ENCODE measurements at regions not wholly inside any gene's neighbourhood (a gene's known extent, or its start where the extent isn't known, plus 50 kb on each side); places are given as distances from the start of the nearest gene placed in this dataset.
"Not testable (repeated sequence)": the region's sequence is repeated elsewhere in the genome, so short reads cannot be mapped to it uniquely, and the experiment has no call there.

DNA sequence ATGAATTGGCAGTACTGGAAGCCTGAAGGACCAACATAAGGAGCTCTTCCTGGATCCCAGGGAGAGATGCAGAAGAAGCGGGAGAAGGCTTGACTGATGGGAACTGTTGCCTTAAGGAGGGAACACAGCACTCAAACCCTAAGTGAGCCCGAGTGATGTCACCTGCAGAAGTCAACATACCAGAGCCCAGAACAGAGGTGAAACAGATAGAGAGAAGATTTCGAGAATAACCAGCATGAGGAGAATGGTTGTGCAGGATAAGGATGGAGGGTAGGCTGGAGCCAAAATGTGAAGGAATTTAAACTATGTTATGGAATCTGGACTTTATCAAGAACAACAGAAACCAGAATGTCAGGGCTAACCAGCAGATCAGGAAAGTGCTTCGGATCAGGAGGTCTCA, 463.1 kb upstream of the DDX18 start:
- H3K36me3 ChIP-seq: no peaks in the 10 kb centered on the region
- H3K4me3 ChIP-seq: no peak overlapping the region
- intact Hi-C loops (cut with micrococcal nuclease): no loop called here
- H3K27me3 ChIP-seq (ENCODE audit: low read depth): no peaks in the 10 kb centered on the region
- TF ChIP-seq, protein P1, sequence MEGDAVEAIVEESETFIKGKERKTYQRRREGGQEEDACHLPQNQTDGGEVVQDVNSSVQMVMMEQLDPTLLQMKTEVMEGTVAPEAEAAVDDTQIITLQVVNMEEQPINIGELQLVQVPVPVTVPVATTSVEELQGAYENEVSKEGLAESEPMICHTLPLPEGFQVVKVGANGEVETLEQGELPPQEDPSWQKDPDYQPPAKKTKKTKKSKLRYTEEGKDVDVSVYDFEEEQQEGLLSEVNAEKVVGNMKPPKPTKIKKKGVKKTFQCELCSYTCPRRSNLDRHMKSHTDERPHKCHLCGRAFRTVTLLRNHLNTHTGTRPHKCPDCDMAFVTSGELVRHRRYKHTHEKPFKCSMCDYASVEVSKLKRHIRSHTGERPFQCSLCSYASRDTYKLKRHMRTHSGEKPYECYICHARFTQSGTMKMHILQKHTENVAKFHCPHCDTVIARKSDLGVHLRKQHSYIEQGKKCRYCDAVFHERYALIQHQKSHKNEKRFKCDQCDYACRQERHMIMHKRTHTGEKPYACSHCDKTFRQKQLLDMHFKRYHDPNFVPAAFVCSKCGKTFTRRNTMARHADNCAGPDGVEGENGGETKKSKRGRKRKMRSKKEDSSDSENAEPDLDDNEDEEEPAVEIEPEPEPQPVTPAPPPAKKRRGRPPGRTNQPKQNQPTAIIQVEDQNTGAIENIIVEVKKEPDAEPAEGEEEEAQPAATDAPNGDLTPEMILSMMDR (IDR thresholded peaks at IDR 0.05; ENCODE audit: borderline replicate concordance): no peak
- no peak for DNase-seq
- H3K4me1 ChIP-seq: no peaks in the 10 kb centered on the region
- H3K9me3 ChIP-seq (replicated peaks): no peaks in the 10 kb centered on the region
- H3K27ac ChIP-seq (replicated peaks): no peak overlapping the region

DNA sequence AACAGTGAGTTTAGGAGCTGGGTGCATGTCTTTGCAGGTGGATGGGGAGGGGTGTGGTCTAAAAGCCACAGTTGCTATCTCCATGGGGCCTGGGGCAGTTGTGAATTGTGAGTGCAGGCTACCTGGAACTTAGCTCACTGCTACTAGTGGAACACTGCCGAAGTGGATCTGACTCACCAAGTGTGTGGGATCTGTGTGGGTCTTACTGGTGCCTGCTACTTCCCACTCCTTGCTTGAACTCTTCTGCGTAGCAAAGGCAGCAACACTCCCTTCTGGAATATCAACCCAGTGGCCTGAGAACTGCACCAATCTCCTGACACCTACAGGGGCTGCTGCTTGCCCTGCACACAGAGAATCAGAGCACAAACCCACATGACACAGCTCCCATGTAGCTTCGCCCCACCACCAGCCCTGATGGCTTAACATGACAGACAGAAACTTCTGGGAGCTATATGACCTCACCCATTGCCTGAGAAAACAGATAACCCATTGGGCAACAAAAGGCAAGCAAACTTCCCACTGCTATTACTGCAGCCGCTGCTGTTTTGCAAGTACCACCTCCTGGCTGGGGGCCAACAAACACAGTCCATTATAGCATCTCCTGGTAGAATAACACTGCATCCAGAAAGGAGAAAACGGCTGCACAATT, 455.1 kb upstream of the DDX18 start:
- Histone ChIP-seq H3K36me3 (no peaks in the 10 kb centered on the region), H3K27me3 (ENCODE audit: low read depth) (no peaks in the 10 kb centered on the region), H3K4me1 (no peaks in the 10 kb centered on the region), H3K9me3 (replicated peaks) (peaks cover 25% of the 10 kb centered on the region), H3K4me3 (no peak overlapping the region), H3K27ac (replicated peaks) (no peak overlapping the region)
- intact Hi-C loops (cut with micrococcal nuclease): no loop called here
- TF ChIP-seq, protein P1 (IDR thresholded peaks at IDR 0.05; ENCODE audit: borderline replicate concordance): no peak
- no peak for DNase-seq

DNA sequence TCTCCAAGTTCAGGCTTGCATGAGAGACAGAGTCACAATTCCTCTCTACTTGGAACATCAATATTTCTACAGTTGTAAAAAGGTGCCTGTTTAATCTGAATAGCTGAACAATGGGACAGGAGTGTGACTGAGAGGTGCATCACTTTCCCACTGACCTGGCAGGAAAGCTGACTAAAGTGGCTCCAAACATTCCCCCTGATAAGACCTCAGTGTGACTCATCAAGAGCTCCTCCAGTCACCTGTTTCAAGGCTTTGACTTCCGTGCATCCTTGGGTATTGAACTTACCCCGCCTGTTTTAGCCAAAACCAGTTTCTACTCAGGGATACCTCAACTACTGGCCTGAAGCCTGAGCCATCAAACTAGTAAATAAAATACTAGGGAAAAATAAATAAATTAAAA, 453.9 kb upstream of the DDX18 start:
- peaks cover 29% of the 10 kb centered on the region for H3K9me3 ChIP-seq (replicated peaks)
- no peak overlapping the region for H3K4me3 ChIP-seq
- H3K27ac ChIP-seq (replicated peaks): no peak overlapping the region
- H3K36me3 ChIP-seq: no peaks in the 10 kb centered on the region
- TF ChIP-seq, protein P1 (IDR thresholded peaks at IDR 0.05; ENCODE audit: borderline replicate concordance): no peak
- no peaks in the 10 kb centered on the region for H3K4me1 ChIP-seq
- H3K27me3 ChIP-seq (ENCODE audit: low read depth): no peaks in the 10 kb centered on the region
- DNase-seq: no peak
- intact Hi-C loops (cut with micrococcal nuclease): no loop called here

DNA sequence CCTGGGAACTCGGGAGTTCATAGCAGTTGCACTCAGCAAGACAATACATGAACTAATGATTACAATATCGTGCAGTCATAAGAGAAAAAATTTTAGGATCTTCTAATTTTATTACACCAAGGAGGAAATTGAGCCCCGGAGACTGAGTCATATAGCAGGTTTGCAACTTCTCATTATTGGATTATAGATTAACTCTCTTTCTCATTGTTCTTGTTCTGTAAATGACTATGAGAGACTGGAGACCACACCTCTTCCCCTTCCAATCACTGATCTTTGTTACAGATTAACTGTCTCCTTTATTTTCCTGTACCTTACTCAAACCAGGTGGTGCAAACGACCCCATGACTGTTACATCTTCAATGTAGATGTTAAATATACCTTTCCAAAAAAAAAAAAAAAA, 435.8 kb upstream of the DDX18 start:
- peaks cover under 1% of the 10 kb centered on the region for H3K9me3 ChIP-seq (replicated peaks)
- H3K27me3 ChIP-seq (ENCODE audit: low read depth): no peaks in the 10 kb centered on the region
- H3K4me3 ChIP-seq: no peak overlapping the region
- DNase-seq: no peak
- no peaks in the 10 kb centered on the region for H3K36me3 ChIP-seq
- H3K27ac ChIP-seq (replicated peaks): no peak overlapping the region
- intact Hi-C loops (cut with micrococcal nuclease): no loop called here
- no peaks in the 10 kb centered on the region for H3K4me1 ChIP-seq
- TF ChIP-seq, protein P1 (IDR thresholded peaks at IDR 0.05; ENCODE audit: borderline replicate concordance): no peak

DNA sequence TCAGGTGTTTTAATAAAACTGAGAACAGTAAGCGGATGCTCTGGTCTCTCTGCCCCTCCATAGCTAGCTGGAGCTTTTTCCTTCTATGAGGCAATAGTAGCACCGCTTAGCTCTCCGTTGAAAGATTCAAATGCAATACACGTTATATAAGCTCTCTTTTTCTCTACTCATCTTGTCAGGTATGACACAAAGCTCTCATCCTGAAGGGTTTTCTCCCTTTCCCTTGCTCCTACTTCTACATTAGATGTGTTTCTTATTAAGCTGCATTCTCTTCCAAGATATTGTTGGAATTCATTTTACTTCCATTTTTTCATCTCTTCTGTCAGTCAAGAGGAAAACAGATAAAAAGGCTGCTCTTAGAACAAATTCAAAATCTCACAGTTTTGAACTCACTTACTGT, 434.6 kb upstream of the DDX18 start:
- Histone ChIP-seq H3K4me1 (no peaks in the 10 kb centered on the region), H3K4me3 (no peak overlapping the region), H3K27me3 (ENCODE audit: low read depth) (no peaks in the 10 kb centered on the region), H3K27ac (replicated peaks) (no peak overlapping the region), H3K36me3 (no peaks in the 10 kb centered on the region), H3K9me3 (replicated peaks) (peaks cover 11% of the 10 kb centered on the region)
- TF ChIP-seq, protein P1 (IDR thresholded peaks at IDR 0.05; ENCODE audit: borderline replicate concordance): no peak
- intact Hi-C loops (cut with micrococcal nuclease): no loop called here
- no peak for DNase-seq

DNA sequence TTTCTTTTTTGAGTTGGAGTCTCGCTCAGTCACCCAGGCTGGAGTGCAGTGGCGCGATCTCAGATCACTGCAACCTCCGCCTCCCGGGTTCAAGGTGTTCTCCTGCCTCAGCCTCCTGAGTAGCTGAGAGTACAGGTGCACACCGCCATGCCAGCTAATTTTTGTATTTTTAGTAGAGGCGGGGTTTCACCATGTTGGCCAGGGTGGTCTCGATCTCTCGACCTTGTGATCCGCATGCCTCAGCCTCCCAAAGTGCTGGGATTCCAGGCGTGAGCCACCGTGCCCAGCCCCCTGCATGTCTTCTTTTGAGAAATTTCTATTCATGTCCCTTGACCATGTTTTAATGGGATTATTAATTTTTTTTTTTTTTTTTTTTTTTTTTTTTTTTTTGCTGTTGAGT, 430.5 kb upstream of the DDX18 start:
- peaks cover 36% of the 10 kb centered on the region for H3K9me3 ChIP-seq (replicated peaks)
- H3K4me1 ChIP-seq; DNase-seq; H3K4me3 ChIP-seq; H3K36me3 ChIP-seq; intact Hi-C loops (cut with micrococcal nuclease); H3K27ac ChIP-seq (replicated peaks); H3K27me3 ChIP-seq (ENCODE audit: low read depth): not testable (repeated sequence)

All from left ventricle myocardium inferior (tissue), 1 donor.